ENCODE measurements at regions not wholly inside any gene's neighbourhood (a gene's known extent, or its start where the extent isn't known, plus 50 kb on each side); places are given as distances from the start of the nearest gene placed in this dataset.

DNA sequence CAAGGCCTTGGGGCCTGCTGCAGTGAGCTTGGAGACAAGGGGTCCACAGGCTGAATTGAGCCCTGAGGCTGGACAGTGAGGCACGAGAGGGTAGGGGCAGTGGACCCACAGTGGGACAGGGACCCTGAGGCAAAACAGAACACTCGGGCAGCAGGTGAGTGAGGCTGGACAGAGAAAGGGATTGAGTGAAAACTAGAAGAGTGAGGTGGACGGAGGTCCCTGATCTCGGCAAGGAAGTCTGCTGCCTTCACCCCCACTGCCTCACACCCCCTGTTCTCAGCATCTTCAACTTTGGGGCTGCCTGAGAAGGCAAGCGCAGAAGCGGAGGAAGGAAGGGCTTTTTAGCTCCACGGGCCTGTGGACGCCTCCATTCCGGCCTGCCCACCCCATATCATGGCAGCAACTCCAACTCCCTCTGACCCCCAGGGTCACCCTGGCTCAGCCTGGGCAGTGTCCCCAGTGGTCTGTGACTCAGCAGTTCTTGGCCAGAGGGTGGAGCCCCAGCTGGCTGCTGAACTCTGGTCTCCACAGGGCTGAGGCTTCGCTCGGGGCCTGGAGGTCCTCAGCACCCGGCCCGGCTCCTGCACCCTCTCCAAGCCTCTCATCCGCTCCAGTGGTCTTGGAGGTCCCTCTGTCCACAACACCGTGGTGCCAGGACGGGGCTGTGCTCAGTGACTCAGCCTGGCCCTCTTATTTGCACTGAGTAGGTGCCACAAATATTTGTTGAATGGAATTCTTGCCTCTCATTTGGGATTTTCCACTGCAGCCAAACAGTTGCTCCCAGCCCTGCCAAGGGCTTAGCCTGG is 60.0 kb upstream of the EPS8L3 start:
- H3K9me3 ChIP-seq (ENCODE audit: control insufficient read depth, insufficient read depth, low read depth, low read length): no peaks in the 10 kb centered on the region
- H3K27ac ChIP-seq (ENCODE audit: low read length): peak overlapping the region; percentile 98
- ChIA-PET POLR2A (interaction anchor here (0.6 kb wide), 1 partner anchor 161 kb away, joined by 6 read pairs; the partner anchor contains the start of gene AHCYL1), CTCF (no interaction called here)
- H3K36me3 ChIP-seq (ENCODE audit: control insufficient read depth, insufficient read depth, low read length): no peaks in the 10 kb centered on the region
- intact Hi-C loops (cut with micrococcal nuclease; ENCODE audit: unreplicated experiment): no loop called here
- ATAC-seq (peak; percentile 88), DNase-seq (ENCODE audit: low read depth, low spot score) (no peak)
- TF ChIP-seq, protein P1, sequence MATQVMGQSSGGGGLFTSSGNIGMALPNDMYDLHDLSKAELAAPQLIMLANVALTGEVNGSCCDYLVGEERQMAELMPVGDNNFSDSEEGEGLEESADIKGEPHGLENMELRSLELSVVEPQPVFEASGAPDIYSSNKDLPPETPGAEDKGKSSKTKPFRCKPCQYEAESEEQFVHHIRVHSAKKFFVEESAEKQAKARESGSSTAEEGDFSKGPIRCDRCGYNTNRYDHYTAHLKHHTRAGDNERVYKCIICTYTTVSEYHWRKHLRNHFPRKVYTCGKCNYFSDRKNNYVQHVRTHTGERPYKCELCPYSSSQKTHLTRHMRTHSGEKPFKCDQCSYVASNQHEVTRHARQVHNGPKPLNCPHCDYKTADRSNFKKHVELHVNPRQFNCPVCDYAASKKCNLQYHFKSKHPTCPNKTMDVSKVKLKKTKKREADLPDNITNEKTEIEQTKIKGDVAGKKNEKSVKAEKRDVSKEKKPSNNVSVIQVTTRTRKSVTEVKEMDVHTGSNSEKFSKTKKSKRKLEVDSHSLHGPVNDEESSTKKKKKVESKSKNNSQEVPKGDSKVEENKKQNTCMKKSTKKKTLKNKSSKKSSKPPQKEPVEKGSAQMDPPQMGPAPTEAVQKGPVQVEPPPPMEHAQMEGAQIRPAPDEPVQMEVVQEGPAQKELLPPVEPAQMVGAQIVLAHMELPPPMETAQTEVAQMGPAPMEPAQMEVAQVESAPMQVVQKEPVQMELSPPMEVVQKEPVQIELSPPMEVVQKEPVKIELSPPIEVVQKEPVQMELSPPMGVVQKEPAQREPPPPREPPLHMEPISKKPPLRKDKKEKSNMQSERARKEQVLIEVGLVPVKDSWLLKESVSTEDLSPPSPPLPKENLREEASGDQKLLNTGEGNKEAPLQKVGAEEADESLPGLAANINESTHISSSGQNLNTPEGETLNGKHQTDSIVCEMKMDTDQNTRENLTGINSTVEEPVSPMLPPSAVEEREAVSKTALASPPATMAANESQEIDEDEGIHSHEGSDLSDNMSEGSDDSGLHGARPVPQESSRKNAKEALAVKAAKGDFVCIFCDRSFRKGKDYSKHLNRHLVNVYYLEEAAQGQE (IDR thresholded peaks at IDR 0.05; ENCODE audit: insufficient read depth in 1 of 2, low read depth in 2 of 2, low read length in 1 of 2): no peak
- TF ChIP-seq TCF7L2 (IDR thresholded peaks at IDR 0.05; ENCODE audit: low read depth, low read length) (no peak), POLR2AphosphoS5 (IDR thresholded peaks at IDR 0.05; ENCODE audit: low read depth, low read length) (peak; percentile 50; the same call in 1 of the 2 replicates)
- H3K27me3 ChIP-seq (ENCODE audit: control insufficient read depth, insufficient read depth, low read length): no peaks in the 10 kb centered on the region
- in situ Hi-C loops (cut with HindIII; ENCODE audit: low pct_unique_long_range_greater_than_20kb, low sequenced_read_pairs): no loop called here
- H3K4me1 ChIP-seq (ENCODE audit: control insufficient read depth, insufficient read depth, low read length): peaks cover 59% of the 10 kb centered on the region
- no TSS peak for BruUV-seq (replicated peaks)
- H3K4me3 ChIP-seq (ENCODE audit: low read depth in 2 of 2, low read length in 2 of 2): no peak overlapping the region

DNA sequence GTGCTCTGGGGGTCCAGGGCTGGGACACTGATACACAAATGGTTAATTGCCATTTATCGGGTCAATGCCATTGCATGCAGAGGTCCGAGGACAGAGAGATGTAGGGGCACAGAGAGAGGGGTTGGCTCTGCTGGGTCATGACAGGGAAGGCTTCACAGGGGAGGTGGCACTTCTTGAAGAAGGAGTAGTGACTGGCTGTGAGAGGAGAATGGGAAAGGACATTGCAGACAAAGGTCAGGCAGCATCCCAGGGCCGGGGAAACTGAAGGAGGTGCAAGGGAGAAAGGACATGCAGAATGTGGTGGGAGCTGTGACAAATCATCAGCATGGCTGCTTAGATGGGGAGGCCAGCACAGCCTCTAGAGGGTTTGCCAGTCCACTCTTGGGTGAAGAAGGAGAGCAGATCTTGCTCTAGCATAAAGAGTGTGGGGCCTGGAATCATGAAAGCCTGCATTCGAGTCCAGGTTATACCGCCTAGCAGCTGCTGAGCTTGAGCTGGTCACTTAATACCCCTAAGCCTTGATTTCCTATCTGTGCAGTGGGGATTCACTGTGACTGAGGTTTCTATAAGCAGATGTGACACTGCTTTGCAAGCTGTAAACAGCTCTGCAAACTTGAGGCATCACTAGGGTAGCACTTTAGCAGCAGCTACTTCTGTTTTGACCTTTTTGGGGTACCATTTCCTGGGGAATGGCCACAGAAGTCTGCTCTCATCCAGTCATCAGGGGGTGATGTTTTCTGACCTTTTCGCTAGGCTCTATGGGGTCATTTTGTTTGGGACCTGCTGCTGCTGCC is 59.2 kb upstream of the EPS8L3 start:
- H3K36me3 ChIP-seq (ENCODE audit: control insufficient read depth, insufficient read depth, low read length): no peaks in the 10 kb centered on the region
- no peak overlapping the region for H3K4me3 ChIP-seq (ENCODE audit: low read depth in 2 of 2, low read length in 2 of 2)
- peak overlapping the region; percentile 98 for H3K27ac ChIP-seq (ENCODE audit: low read length)
- ChIA-PET POLR2A (interaction anchor here (0.6 kb wide), 1 partner anchor 162 kb away, joined by 6 read pairs; the partner anchor contains the start of gene AHCYL1), CTCF (interaction anchor here (0.6 kb wide), 1 partner anchor 8 kb away, joined by 8 read pairs; no protein-coding TSS in a partner anchor)
- H3K27me3 ChIP-seq (ENCODE audit: control insufficient read depth, insufficient read depth, low read length): no peaks in the 10 kb centered on the region
- TF ChIP-seq, protein P1 (IDR thresholded peaks at IDR 0.05; ENCODE audit: insufficient read depth in 1 of 2, low read depth in 2 of 2, low read length in 1 of 2): no peak
- TF ChIP-seq, protein P2, sequence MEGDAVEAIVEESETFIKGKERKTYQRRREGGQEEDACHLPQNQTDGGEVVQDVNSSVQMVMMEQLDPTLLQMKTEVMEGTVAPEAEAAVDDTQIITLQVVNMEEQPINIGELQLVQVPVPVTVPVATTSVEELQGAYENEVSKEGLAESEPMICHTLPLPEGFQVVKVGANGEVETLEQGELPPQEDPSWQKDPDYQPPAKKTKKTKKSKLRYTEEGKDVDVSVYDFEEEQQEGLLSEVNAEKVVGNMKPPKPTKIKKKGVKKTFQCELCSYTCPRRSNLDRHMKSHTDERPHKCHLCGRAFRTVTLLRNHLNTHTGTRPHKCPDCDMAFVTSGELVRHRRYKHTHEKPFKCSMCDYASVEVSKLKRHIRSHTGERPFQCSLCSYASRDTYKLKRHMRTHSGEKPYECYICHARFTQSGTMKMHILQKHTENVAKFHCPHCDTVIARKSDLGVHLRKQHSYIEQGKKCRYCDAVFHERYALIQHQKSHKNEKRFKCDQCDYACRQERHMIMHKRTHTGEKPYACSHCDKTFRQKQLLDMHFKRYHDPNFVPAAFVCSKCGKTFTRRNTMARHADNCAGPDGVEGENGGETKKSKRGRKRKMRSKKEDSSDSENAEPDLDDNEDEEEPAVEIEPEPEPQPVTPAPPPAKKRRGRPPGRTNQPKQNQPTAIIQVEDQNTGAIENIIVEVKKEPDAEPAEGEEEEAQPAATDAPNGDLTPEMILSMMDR (IDR thresholded peaks at IDR 0.05): no peak
- no peak for TF ChIP-seq SIN3A (IDR thresholded peaks at IDR 0.05; ENCODE audit: borderline replicate concordance, insufficient read depth, low read depth, low read length)
- no peak for TF ChIP-seq TCF7L2 (IDR thresholded peaks at IDR 0.05; ENCODE audit: low read depth, low read length)
- TF ChIP-seq POLR2AphosphoS5 (IDR thresholded peaks at IDR 0.05; ENCODE audit: low read depth, low read length): no peak
- no peak for ATAC-seq
- BruUV-seq (replicated peaks): no TSS peak
- H3K4me1 ChIP-seq (ENCODE audit: control insufficient read depth, insufficient read depth, low read length): peaks cover 66% of the 10 kb centered on the region
- no peak for DNase-seq (ENCODE audit: low read depth, low spot score)
- H3K9me3 ChIP-seq (ENCODE audit: control insufficient read depth, insufficient read depth, low read depth, low read length): no peaks in the 10 kb centered on the region
- intact Hi-C loops (cut with micrococcal nuclease; ENCODE audit: unreplicated experiment): no loop called here
- in situ Hi-C loops (cut with HindIII; ENCODE audit: low pct_unique_long_range_greater_than_20kb, low sequenced_read_pairs): no loop called here

Data from Panc1 (cell line).